Upper lobe of left lung (tissue), 4 donors: ENCODE measurements at regions not wholly inside any gene's neighbourhood (a gene's known extent, or its start where the extent isn't known, plus 50 kb on each side); places are given as distances from the start of the nearest gene placed in this dataset.

Experiments
- EP300 ChIP-seq, 4 donors: sonication (generic); formaldehyde crosslinking; IDR thresholded peaks; one replicate each; pipeline ENCODE4 v1.5.1; 2017; ENCODE audit warnings: antibody characterized with exemption in 4 of 4, control low read depth in 2 of 4
- POLR2A ChIP-seq, 4 donors: fragments of 450-650 bp; IDR thresholded peaks; one replicate each; pipeline ENCODE4 v1.5.1; 2016 to 2017; ENCODE audit warnings: antibody characterized with exemption in 4 of 4, mild to moderate bottlenecking in 2 of 4
- POLR2AphosphoS5 ChIP-seq, 2 donors: sonication (generic); formaldehyde crosslinking; IDR thresholded peaks; one replicate each; pipeline ENCODE4 v1.5.1; 2017; ENCODE audit warnings: antibody characterized with exemption in 2 of 2
- TF ChIP-seq, protein P1 (sequence below), 6 experiments: fragments of 450-650 bp in 4 of 6; fragments of 200-600 bp in 2 of 6; sonication (generic) in 2 of 6; IDR thresholded peaks; one replicate each; pipeline ENCODE4 v1.5.1; 2016 to 2019; ENCODE audit warnings: antibody characterized with exemption in 6 of 6

DNA sequence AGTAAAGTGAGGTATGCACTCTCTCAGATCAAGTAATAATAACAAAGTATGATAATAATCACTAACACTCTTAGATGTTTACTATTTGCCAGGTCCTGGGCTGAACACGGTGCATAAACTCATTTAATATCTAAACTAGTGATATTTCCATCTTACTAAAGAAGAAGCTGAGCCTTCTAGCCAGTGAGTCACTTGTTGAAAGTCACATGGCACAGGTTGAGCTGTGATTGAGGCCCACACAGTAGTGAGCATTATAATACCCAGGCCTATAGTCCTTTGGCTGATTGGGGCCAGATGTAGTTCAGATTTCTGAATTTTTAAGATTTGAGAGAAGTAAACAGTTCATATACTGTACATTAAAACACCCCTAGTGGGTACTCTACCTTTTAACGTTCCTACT, 93.2 kb upstream of the CCDC80 start:
- TF ChIP-seq, protein P1, sequence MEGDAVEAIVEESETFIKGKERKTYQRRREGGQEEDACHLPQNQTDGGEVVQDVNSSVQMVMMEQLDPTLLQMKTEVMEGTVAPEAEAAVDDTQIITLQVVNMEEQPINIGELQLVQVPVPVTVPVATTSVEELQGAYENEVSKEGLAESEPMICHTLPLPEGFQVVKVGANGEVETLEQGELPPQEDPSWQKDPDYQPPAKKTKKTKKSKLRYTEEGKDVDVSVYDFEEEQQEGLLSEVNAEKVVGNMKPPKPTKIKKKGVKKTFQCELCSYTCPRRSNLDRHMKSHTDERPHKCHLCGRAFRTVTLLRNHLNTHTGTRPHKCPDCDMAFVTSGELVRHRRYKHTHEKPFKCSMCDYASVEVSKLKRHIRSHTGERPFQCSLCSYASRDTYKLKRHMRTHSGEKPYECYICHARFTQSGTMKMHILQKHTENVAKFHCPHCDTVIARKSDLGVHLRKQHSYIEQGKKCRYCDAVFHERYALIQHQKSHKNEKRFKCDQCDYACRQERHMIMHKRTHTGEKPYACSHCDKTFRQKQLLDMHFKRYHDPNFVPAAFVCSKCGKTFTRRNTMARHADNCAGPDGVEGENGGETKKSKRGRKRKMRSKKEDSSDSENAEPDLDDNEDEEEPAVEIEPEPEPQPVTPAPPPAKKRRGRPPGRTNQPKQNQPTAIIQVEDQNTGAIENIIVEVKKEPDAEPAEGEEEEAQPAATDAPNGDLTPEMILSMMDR (IDR thresholded peaks at IDR 0.05), result no peak
- TF ChIP-seq POLR2A (IDR thresholded peaks at IDR 0.05), result no peak
- no peak for TF ChIP-seq POLR2AphosphoS5 (IDR thresholded peaks at IDR 0.05)
- no peak for TF ChIP-seq EP300 (IDR thresholded peaks at IDR 0.05)
